ENCODE measurements at regions not wholly inside any gene's neighbourhood (a gene's known extent, or its start where the extent isn't known, plus 50 kb on each side); places are given as distances from the start of the nearest gene placed in this dataset.

DNA sequence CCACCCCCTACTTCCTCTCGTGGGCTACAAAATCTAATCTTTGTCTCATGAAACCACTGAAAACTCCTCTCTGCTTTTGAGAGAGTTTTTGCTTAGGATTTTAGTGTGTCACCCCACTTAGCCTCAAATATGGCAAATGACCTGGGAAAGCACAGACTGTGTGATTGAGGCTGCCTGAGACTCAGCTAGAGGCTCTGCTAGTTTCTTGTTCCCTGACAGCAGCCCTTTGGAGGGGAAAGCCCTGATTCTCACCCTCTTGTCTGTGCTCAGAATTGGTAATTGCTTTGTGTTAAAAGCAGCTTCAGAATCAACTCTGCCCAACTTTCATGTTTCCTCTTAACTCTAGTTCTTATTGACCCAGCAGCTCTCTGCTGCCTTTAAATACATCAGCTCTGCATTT is 85.6 kb upstream of the ZP4 start:
- no peak overlapping the region for H2AFZ ChIP-seq (ENCODE audit: low read length)

DNA sequence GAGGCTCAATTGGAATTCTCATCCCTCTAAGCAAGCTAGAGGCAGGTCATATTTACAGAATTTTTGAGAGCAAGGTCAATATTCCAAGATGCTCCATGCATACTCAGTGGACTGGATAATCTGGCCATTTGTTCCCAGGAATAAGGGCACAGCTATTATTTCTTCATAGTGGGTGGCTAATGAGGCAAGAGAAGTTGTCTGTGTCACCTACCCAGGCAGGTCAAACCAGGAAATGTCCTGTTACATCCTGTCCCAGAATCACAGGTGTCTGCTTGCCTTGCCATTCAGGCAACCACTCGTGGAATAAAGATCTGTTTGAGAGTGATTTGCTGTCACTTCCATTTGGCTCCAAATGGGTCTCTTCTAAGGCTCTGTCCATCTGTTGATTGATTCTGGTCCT is 85.2 kb upstream of the ZP4 start:
- no peaks in the 10 kb centered on the region for H3K9me2 ChIP-seq (replicated peaks; ENCODE audit: low read depth, low read length)
- no peak overlapping the region for H3K4me2 ChIP-seq (ENCODE audit: low read depth, low read length, poor library complexity, severe bottlenecking)
- no peak overlapping the region for H3K9ac ChIP-seq (ENCODE audit: low read depth, low read length, poor library complexity, severe bottlenecking)
- no peak overlapping the region for H2AFZ ChIP-seq (ENCODE audit: low read length)
- no peaks in the 10 kb centered on the region for H3K36me3 ChIP-seq (ENCODE audit: insufficient read depth, low read length)
- H3K4me3 ChIP-seq (ENCODE audit: low read length, poor library complexity, severe bottlenecking) = no peak overlapping the region
- H3K79me2 ChIP-seq (ENCODE audit: insufficient read depth, low read length) = no peaks in the 10 kb centered on the region
- H3F3A ChIP-seq (ENCODE audit: low read depth) = no peaks in the 10 kb centered on the region
- no peaks in the 10 kb centered on the region for H4K20me1 ChIP-seq (ENCODE audit: insufficient read depth, low read length, poor library complexity, severe bottlenecking)
- H3K4me1 ChIP-seq (ENCODE audit: insufficient read depth, low read length, poor library complexity, severe bottlenecking) = no peaks in the 10 kb centered on the region
- TF ChIP-seq, protein P1, sequence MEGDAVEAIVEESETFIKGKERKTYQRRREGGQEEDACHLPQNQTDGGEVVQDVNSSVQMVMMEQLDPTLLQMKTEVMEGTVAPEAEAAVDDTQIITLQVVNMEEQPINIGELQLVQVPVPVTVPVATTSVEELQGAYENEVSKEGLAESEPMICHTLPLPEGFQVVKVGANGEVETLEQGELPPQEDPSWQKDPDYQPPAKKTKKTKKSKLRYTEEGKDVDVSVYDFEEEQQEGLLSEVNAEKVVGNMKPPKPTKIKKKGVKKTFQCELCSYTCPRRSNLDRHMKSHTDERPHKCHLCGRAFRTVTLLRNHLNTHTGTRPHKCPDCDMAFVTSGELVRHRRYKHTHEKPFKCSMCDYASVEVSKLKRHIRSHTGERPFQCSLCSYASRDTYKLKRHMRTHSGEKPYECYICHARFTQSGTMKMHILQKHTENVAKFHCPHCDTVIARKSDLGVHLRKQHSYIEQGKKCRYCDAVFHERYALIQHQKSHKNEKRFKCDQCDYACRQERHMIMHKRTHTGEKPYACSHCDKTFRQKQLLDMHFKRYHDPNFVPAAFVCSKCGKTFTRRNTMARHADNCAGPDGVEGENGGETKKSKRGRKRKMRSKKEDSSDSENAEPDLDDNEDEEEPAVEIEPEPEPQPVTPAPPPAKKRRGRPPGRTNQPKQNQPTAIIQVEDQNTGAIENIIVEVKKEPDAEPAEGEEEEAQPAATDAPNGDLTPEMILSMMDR (conservative IDR thresholded peaks at IDR 0.05; ENCODE audit: low read length) = no peak
- no peak for TF ChIP-seq EZH2phosphoT487 (IDR thresholded peaks at IDR 0.05; ENCODE audit: borderline replicate concordance)
- no peaks in the 10 kb centered on the region for H3K9me3 ChIP-seq (ENCODE audit: insufficient read depth, low read depth, low read length)
- H3K27me3 ChIP-seq (ENCODE audit: insufficient read depth, low read length, poor library complexity, severe bottlenecking) = no peaks in the 10 kb centered on the region

More for the DNA sequence above, 85.6 kb upstream of the ZP4 start:
- Histone ChIP-seq H3F3A (ENCODE audit: low read depth) (no peaks in the 10 kb centered on the region), H3K4me3 (ENCODE audit: low read length, poor library complexity, severe bottlenecking) (no peak overlapping the region), H3K79me2 (ENCODE audit: insufficient read depth, low read length) (no peaks in the 10 kb centered on the region), H3K9ac (ENCODE audit: low read depth, low read length, poor library complexity, severe bottlenecking) (no peak overlapping the region), H3K36me3 (ENCODE audit: insufficient read depth, low read length) (no peaks in the 10 kb centered on the region), H3K27me3 (ENCODE audit: insufficient read depth, low read length, poor library complexity, severe bottlenecking) (no peaks in the 10 kb centered on the region), H3K9me3 (ENCODE audit: insufficient read depth, low read depth, low read length) (no peaks in the 10 kb centered on the region), H3K9me2 (replicated peaks; ENCODE audit: low read depth, low read length) (no peaks in the 10 kb centered on the region), H3K4me2 (ENCODE audit: low read depth, low read length, poor library complexity, severe bottlenecking) (no peak overlapping the region), H3K4me1 (ENCODE audit: insufficient read depth, low read length, poor library complexity, severe bottlenecking) (no peaks in the 10 kb centered on the region), H4K20me1 (ENCODE audit: insufficient read depth, low read length, poor library complexity, severe bottlenecking) (no peaks in the 10 kb centered on the region)
- TF ChIP-seq, protein P1 (conservative IDR thresholded peaks at IDR 0.05; ENCODE audit: low read length) = no peak
- TF ChIP-seq EZH2phosphoT487 (IDR thresholded peaks at IDR 0.05; ENCODE audit: borderline replicate concordance) = no peak

DNA sequence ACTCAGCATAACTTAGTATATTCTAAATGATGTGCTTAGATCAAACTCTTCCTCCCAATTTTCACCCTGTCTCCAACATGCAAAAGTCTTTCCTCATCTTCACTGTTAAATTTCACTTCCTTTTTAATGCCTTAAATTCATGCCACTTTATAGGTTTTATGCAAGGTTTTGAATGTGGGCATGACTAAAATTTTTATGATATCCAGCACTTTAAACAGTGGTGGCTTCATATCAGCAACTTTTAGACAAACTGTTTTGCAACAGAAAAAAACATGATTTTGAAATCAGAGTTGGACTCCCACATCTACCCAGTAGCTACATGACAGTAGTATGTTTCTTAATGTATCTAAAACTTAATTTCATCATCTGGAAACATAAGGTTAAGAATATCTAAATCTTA is 84.7 kb upstream of the ZP4 start:
- Histone ChIP-seq H3K9ac (ENCODE audit: low read depth, low read length, poor library complexity, severe bottlenecking) (no peak overlapping the region), H3K9me3 (ENCODE audit: insufficient read depth, low read depth, low read length) (no peaks in the 10 kb centered on the region), H4K20me1 (ENCODE audit: insufficient read depth, low read length, poor library complexity, severe bottlenecking) (no peaks in the 10 kb centered on the region), H3F3A (ENCODE audit: low read depth) (no peaks in the 10 kb centered on the region), H3K4me3 (ENCODE audit: low read length, poor library complexity, severe bottlenecking) (no peak overlapping the region), H3K4me2 (ENCODE audit: low read depth, low read length, poor library complexity, severe bottlenecking) (no peak overlapping the region), H2AFZ (ENCODE audit: low read length) (no peak overlapping the region), H3K79me2 (ENCODE audit: insufficient read depth, low read length) (no peaks in the 10 kb centered on the region), H3K27me3 (ENCODE audit: insufficient read depth, low read length, poor library complexity, severe bottlenecking) (no peaks in the 10 kb centered on the region), H3K36me3 (ENCODE audit: insufficient read depth, low read length) (no peaks in the 10 kb centered on the region), H3K9me2 (replicated peaks; ENCODE audit: low read depth, low read length) (no peaks in the 10 kb centered on the region), H3K4me1 (ENCODE audit: insufficient read depth, low read length, poor library complexity, severe bottlenecking) (no peaks in the 10 kb centered on the region)
- TF ChIP-seq EZH2phosphoT487 (IDR thresholded peaks at IDR 0.05; ENCODE audit: borderline replicate concordance) = no peak

DNA sequence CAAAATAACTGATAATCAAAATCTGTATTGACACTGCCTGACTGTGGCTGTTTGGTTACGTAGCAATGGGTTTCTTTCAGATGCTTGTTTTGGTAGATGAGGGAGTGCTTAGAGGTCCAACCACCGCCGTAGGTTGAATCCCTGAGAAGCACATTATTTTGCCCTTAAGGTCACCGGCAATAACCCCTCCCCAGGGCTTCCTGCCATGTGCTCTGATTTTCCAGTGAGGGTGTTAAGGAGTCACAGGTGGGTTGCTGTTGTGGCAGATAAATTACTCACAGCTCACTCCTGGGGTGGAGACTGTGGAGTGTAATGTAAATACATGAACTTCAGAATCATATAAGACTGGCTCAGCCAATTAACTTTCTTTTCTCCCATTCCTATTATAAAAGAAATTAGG is 81.5 kb upstream of the ZP4 start:
- no peaks in the 10 kb centered on the region for H4K20me1 ChIP-seq (ENCODE audit: insufficient read depth, low read length, poor library complexity, severe bottlenecking)

More for the DNA sequence above, 81.5 kb upstream of the ZP4 start:
- Histone ChIP-seq H3K4me3 (ENCODE audit: low read length, poor library complexity, severe bottlenecking) (no peak overlapping the region), H3K4me2 (ENCODE audit: low read depth, low read length, poor library complexity, severe bottlenecking) (no peak overlapping the region), H3K9ac (ENCODE audit: low read depth, low read length, poor library complexity, severe bottlenecking) (no peak overlapping the region), H3K79me2 (ENCODE audit: insufficient read depth, low read length) (no peaks in the 10 kb centered on the region), H3K9me3 (ENCODE audit: insufficient read depth, low read depth, low read length) (no peaks in the 10 kb centered on the region), H3K4me1 (ENCODE audit: insufficient read depth, low read length, poor library complexity, severe bottlenecking) (no peaks in the 10 kb centered on the region), H3K36me3 (ENCODE audit: insufficient read depth, low read length) (no peaks in the 10 kb centered on the region), H3K9me2 (replicated peaks; ENCODE audit: low read depth, low read length) (no peaks in the 10 kb centered on the region), H2AFZ (ENCODE audit: low read length) (no peak overlapping the region), H3K27me3 (ENCODE audit: insufficient read depth, low read length, poor library complexity, severe bottlenecking) (no peaks in the 10 kb centered on the region), H3F3A (ENCODE audit: low read depth) (no peaks in the 10 kb centered on the region)
- no peak for TF ChIP-seq EZH2phosphoT487 (IDR thresholded peaks at IDR 0.05; ENCODE audit: borderline replicate concordance)
- TF ChIP-seq, protein P1 (conservative IDR thresholded peaks at IDR 0.05; ENCODE audit: low read length) = no peak
